D721Med (cell line): ENCODE measurements at regions not wholly inside any gene's neighbourhood (a gene's known extent, or its start where the extent isn't known, plus 50 kb on each side); places are given as distances from the start of the nearest gene placed in this dataset.
"Not testable (repeated sequence)": the region's sequence is repeated elsewhere in the genome, so short reads cannot be mapped to it uniquely, and the experiment has no call there.

Source experiments
- DNase-seq: peaks from one replicate; pipeline ENCODE4 v3.0.0; 2011; ENCODE audit warnings: low spot score; ENCODE audit not compliant: insufficient read length
- FAIRE-seq: peaks from 2 replicates; lab custom pipeline; 2011; peaks lifted over from hg19 to GRCh38; lab: Jason Lieb, UNC
- TF ChIP-seq, protein P1 (sequence below): IDR thresholded peaks from 2 replicates; pipeline ENCODE4 v1.5.1; 2012; ENCODE audit warnings: mild to moderate bottlenecking, control low read depth; ENCODE audit not compliant: insufficient read depth; ENCODE audit errors: missing control alignments

DNA sequence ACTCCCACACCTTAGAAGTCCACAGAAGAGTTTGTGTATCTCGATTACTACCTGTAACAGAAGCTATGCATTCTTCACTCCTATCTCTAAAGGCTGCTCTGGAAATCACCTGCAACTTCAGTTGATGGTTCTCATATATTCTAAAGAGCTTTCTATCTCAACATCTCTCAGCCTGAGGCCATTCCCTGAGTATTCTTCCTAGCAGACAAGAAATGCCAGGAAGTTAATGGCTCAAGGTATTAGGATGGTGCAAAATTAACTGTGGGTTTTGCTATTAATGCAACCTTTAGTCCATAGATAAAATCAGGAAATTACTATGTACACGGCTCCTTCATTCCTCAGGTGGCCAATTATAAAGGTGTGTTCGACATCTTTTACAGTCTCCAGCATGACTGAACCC lies 290.1 kb downstream of the ZNF716 start:
- FAIRE-seq, DNase-seq: not testable (repeated sequence)

DNA sequence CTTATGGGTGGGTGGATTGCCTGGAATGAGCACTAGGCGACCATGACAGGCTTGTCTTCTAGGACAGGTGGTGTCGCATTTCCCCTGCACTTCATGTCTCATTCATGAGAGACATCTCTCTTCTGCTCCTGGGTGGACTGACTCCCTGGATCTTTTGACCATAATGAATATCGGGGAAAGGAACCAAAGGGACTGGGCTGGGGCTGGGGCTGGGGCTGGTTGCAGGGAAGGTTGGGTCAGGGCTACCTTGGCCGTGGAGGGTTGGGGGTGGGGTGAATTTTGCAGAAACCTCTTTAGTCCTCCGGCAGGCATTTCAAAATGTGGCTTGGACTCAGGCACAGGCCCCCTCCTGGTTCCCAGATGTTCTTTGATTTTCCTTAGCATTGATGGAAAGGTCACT lies 319.2 kb downstream of the ZNF716 start:
- FAIRE-seq: no peak
- TF ChIP-seq, protein P1, sequence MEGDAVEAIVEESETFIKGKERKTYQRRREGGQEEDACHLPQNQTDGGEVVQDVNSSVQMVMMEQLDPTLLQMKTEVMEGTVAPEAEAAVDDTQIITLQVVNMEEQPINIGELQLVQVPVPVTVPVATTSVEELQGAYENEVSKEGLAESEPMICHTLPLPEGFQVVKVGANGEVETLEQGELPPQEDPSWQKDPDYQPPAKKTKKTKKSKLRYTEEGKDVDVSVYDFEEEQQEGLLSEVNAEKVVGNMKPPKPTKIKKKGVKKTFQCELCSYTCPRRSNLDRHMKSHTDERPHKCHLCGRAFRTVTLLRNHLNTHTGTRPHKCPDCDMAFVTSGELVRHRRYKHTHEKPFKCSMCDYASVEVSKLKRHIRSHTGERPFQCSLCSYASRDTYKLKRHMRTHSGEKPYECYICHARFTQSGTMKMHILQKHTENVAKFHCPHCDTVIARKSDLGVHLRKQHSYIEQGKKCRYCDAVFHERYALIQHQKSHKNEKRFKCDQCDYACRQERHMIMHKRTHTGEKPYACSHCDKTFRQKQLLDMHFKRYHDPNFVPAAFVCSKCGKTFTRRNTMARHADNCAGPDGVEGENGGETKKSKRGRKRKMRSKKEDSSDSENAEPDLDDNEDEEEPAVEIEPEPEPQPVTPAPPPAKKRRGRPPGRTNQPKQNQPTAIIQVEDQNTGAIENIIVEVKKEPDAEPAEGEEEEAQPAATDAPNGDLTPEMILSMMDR: no peak
- no peak for DNase-seq

DNA sequence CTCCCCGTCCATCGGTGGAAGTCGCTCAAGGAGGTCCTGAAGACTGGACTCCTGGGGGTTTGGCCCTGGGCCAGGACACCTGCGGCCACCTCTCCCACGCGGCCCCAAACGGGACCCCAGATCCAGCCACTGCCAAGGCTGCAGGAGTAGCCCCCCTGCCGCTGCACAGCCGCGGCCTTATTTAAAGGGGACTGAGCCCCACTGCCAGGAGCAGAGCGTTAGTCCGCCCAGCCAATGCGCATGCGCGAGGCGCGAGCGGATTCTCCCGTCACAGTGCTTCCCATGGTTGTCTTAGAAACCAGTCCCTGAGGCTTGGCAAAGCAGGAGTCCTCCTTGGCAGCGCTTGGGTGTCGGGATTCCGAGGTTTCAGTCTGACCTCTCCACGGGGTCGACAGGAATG lies 320.0 kb downstream of the ZNF716 start:
- DNase-seq (no peak), FAIRE-seq (no peak)
- TF ChIP-seq, protein P1: no peak

DNA sequence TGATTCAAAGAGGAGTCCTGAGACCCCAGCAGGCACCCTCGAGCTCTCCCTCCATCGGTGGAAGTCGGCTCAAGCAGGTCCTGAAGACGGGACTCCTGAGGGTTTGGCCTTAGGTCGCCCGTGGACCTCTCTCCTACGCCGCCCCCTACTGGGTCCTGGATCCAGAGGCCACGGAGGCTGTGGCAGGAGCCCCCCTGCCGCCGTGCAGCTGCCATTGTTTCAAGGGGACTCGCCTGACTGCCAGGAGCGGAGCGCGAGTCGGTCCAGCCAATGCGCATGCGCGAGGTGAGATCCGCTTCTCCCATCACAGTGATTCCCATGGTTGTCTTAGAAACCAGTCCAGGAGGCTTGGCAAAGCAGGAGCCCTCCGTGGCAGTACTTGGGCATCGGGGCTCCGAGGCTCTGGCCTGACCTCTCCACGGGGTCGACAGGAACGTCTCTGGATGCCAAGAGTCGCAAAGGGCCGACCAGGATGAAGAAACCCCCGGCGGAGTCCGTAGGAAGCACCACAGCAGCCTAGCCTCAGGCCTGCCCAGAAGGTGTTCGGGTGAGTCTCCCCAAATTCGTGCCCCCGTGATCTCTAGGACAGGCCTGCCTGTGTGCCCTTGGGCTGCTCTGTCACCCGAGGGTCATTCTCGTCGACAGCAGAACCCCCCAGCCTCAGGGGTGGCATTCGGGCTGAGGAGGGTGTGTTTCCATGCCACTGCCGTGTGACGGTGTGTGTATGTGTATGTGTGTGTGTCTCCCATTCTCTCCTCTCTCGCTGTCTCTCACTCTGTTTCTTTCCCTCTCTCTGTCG lies 322.3 kb downstream of the ZNF716 start:
- FAIRE-seq: no peak
- TF ChIP-seq, protein P1: no peak
- DNase-seq: no peak

DNA sequence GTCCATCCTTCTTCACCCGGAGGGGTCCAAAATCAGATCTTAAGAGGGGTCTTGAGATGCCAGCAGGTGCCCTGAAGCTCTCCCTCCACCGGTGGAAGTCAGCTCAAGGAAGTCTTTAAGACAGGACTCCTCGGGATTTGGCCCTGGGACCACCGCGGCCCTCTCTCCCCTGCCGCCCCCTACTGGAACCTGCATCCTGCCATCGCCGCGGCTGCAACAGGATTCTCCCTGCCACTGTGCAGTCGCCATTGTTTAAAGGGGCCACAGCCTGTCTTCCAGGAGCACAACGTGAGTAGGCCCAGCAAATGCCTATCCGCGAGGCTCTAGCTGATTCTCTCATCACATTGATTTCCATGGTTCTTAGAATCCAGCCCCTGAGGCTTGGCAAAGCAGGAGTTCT lies 324.3 kb downstream of the ZNF716 start:
- FAIRE-seq (no peak), DNase-seq (no peak)
- TF ChIP-seq, protein P1: no peak

DNA sequence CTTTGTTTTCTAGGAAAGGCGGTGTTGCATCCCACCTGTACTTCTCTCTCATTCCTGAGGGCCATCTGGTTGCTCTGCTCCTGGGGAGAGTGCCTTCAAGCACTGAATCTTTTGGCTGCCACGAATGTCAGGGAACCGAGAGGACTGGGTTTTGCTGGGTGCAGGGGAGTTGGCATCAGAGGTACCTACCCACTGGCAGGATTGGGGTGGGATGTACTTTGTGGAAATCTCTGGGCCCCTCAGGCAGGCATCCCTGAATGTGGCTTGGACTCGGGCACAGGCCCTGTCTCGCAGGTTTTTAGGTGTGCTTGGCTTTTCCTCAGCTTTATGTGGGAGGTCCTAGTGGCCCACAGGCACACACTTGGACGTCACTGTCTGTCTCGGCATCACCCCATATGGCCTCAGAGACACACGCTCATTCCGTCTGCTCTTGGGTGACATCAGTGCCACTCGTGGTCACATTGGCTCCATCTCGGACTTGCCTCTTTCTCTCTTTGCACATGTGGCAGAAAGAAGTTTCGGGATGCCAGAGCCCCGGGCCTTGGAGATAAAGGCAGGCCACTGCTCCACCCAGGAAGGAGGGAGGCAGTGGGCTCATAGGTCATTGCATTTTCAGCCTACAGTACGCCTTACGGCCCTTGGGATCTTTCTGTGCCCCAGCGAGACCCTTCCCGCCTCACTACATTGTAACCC lies 325.6 kb downstream of the ZNF716 start:
- TF ChIP-seq, protein P1: no peak
- no peak for DNase-seq
- FAIRE-seq: no peak

DNA sequence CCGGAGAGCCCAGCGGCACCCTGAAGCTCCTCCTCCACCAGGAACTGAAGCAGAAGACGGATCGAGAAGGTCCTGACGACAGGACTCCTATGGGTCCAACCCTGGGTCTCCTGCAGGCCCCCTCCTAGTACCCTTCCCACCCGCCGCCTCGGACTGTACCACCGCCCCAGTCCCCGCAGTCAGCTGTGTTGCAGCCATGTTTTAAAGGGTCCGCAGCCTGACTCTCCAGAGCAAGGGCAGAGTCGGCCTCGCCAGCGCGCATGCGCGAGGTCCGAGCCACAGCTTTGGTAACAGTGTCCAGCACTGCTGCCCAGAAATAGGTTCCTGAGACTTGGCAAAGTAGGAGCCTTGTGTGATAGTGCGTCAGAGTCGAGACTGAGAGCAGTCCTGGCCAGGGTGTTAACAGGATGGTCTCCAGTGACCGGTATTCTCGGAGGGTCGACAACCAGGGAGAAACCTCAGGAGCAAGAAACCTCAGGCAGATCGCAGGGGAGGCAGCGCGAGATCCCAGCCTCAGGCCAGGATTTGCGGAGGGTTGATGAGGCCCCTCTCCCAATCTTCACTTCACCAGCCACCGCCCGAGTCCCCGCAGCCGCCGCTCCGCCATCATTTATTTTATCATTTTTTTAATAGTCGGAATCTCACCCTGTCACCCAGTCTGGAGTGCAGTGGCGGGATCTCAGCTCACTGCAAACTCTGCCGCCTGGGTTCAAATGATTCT lies 326.3 kb downstream of the ZNF716 start:
- not testable (repeated sequence) for DNase-seq, FAIRE-seq

DNA sequence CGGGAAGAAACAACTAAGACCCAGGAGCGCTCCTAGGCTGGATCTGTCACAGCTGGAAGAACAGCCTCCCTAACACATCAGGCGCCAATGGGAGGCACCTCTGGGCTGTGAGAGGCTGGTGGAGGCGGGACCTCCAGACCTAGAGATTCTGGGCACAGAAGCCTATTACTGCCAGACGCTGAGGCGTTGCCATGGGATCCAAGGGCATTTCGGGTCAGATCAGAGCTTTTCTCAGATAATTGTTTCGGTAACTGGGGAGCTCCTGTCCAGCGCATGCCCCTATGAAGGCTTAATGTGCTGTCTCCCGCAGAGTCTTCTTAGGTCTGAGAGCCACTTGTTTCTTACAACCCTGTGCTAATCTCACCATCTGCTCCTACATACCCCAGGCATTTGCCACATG lies 339.2 kb downstream of the ZNF716 start:
- FAIRE-seq: no peak
- no peak for DNase-seq
- TF ChIP-seq, protein P1: no peak
